IPS-15b (cell line): ENCODE measurements at regions not wholly inside any gene's neighbourhood (a gene's known extent, or its start where the extent isn't known, plus 50 kb on each side); places are given as distances from the start of the nearest gene placed in this dataset.
"Not testable (repeated sequence)": the region's sequence is repeated elsewhere in the genome, so short reads cannot be mapped to it uniquely, and the experiment has no call there.

ENCODE experiments used
- H3K27me3 ChIP-seq: one replicate; pipeline ENCODE4 v1.6.1; 2013; ENCODE audit warnings: low read length; ENCODE audit not compliant: control insufficient read depth, insufficient read depth
- H3K36me3 ChIP-seq: one replicate; pipeline ENCODE4 v1.6.1; 2013; ENCODE audit warnings: low read length; ENCODE audit not compliant: control insufficient read depth, insufficient read depth
- H3K4me1 ChIP-seq: one replicate; pipeline ENCODE4 v1.6.1; 2013; ENCODE audit warnings: mild to moderate bottlenecking, low read length; ENCODE audit not compliant: control insufficient read depth, insufficient read depth
- H3K4me3 ChIP-seq: one replicate; pipeline ENCODE4 v1.5.1; 2013; ENCODE audit warnings: low read depth, low read length
- H3K9ac ChIP-seq: one replicate; pipeline ENCODE4 v1.6.1; 2013; ENCODE audit warnings: low read depth, mild to moderate bottlenecking, low read length
- H3K9me3 ChIP-seq: one replicate; pipeline ENCODE4 v1.6.1; 2013; ENCODE audit warnings: mild to moderate bottlenecking, low read length; ENCODE audit not compliant: control insufficient read depth, insufficient read depth

- no peaks in the 10 kb centered on the region for H3K9me3 ChIP-seq
- no peaks in the 10 kb centered on the region for H3K27me3 ChIP-seq
- no peaks in the 10 kb centered on the region for H3K36me3 ChIP-seq
- H3K4me1 ChIP-seq = peaks cover 5% of the 10 kb centered on the region
- no peak overlapping the region for H3K9ac ChIP-seq
- no peak overlapping the region for H3K4me3 ChIP-seq
Observed at GRCh38 chr4:156378033-156378665, 424.5 kb upstream of the CTSO start.

- Histone ChIP-seq H3K4me3 (no peak overlapping the region), H3K9ac (no peak overlapping the region), H3K27me3 (no peaks in the 10 kb centered on the region), H3K4me1 (peaks cover 5% of the 10 kb centered on the region), H3K36me3 (no peaks in the 10 kb centered on the region), H3K9me3 (no peaks in the 10 kb centered on the region)
Observed at GRCh38 chr4:156377036-156377710, 423.5 kb upstream of the CTSO start.

GRCh38 chr4:156374894-156375293 lies 421.2 kb upstream of the CTSO start:
- Histone ChIP-seq H3K27me3 (no peaks in the 10 kb centered on the region), H3K36me3 (no peaks in the 10 kb centered on the region), H3K4me3 (no peak overlapping the region), H3K9ac (no peak overlapping the region), H3K4me1 (peaks cover 5% of the 10 kb centered on the region), H3K9me3 (no peaks in the 10 kb centered on the region)

- no peaks in the 10 kb centered on the region for H3K9me3 ChIP-seq
- H3K9ac ChIP-seq = no peak overlapping the region
- H3K36me3 ChIP-seq = no peaks in the 10 kb centered on the region
- peaks cover 5% of the 10 kb centered on the region for H3K4me1 ChIP-seq
- H3K4me3 ChIP-seq = no peak overlapping the region
- no peaks in the 10 kb centered on the region for H3K27me3 ChIP-seq
Observed at GRCh38 chr4:156374069-156374468, 420.4 kb upstream of the CTSO start.

GRCh38 chr4:156367502-156367901 lies 413.8 kb upstream of the CTSO start:
- H3K27me3 ChIP-seq, H3K4me1 ChIP-seq, H3K4me3 ChIP-seq, H3K9me3 ChIP-seq, H3K36me3 ChIP-seq, H3K9ac ChIP-seq: not testable (repeated sequence)

- no peaks in the 10 kb centered on the region for H3K36me3 ChIP-seq
- H3K27me3 ChIP-seq = no peaks in the 10 kb centered on the region
- no peaks in the 10 kb centered on the region for H3K9me3 ChIP-seq
- H3K9ac ChIP-seq = no peak overlapping the region
- H3K4me1 ChIP-seq = no peaks in the 10 kb centered on the region
- H3K4me3 ChIP-seq = no peak overlapping the region
Observed at GRCh38 chr4:156362581-156362980, 408.9 kb upstream of the CTSO start.

- H3K4me1 ChIP-seq = peaks cover 13% of the 10 kb centered on the region
- no peak overlapping the region for H3K9ac ChIP-seq
Observed at GRCh38 chr4:156347412-156348075, 393.9 kb upstream of the CTSO start.

GRCh38 chr4:156346959-156347385 lies 393.3 kb upstream of the CTSO start:
- Histone ChIP-seq H3K9me3 (no peaks in the 10 kb centered on the region), H3K4me1 (peaks cover 13% of the 10 kb centered on the region)

More at GRCh38 chr4:156347412-156348075, 393.9 kb upstream of the CTSO start:
- Histone ChIP-seq H3K9me3 (no peaks in the 10 kb centered on the region), H3K36me3 (no peaks in the 10 kb centered on the region), H3K27me3 (no peaks in the 10 kb centered on the region), H3K4me3 (no peak overlapping the region)

GRCh38 chr4:156344397-156344796 lies 390.7 kb upstream of the CTSO start:
- no peak overlapping the region for H3K4me3 ChIP-seq
- H3K36me3 ChIP-seq = no peaks in the 10 kb centered on the region
- no peaks in the 10 kb centered on the region for H3K9me3 ChIP-seq
- no peak overlapping the region for H3K9ac ChIP-seq
- H3K4me1 ChIP-seq = peaks cover 13% of the 10 kb centered on the region
- no peaks in the 10 kb centered on the region for H3K27me3 ChIP-seq

More at GRCh38 chr4:156346959-156347385, 393.3 kb upstream of the CTSO start:
- H3K27me3 ChIP-seq = no peaks in the 10 kb centered on the region
- no peak overlapping the region for H3K9ac ChIP-seq
- H3K4me3 ChIP-seq = no peak overlapping the region
- no peaks in the 10 kb centered on the region for H3K36me3 ChIP-seq

GRCh38 chr4:156336511-156336910 lies 382.8 kb upstream of the CTSO start:
- no peak overlapping the region for H3K9ac ChIP-seq
- no peaks in the 10 kb centered on the region for H3K9me3 ChIP-seq
- peaks cover 3% of the 10 kb centered on the region for H3K4me1 ChIP-seq
- H3K36me3 ChIP-seq = no peaks in the 10 kb centered on the region
- no peak overlapping the region for H3K4me3 ChIP-seq
- H3K27me3 ChIP-seq = no peaks in the 10 kb centered on the region

- no peaks in the 10 kb centered on the region for H3K36me3 ChIP-seq
- no peak overlapping the region for H3K9ac ChIP-seq
- H3K4me3 ChIP-seq = no peak overlapping the region
- peaks cover 3% of the 10 kb centered on the region for H3K4me1 ChIP-seq
- no peaks in the 10 kb centered on the region for H3K9me3 ChIP-seq
- H3K27me3 ChIP-seq = no peaks in the 10 kb centered on the region
Observed at GRCh38 chr4:156335721-156336120, 382.1 kb upstream of the CTSO start.
